Stimulated activated CD8-positive, alpha-beta memory T cell treated with anti-CD3 and anti-CD28 coated beads, Interleukin-12 subunit alpha, Interleukin-12 subunit beta, amount 100 ng/mL, for 24 hours (primary cell): ENCODE measurements at regions not wholly inside any gene's neighbourhood (a gene's known extent, or its start where the extent isn't known, plus 50 kb on each side); places are given as distances from the start of the nearest gene placed in this dataset.
"Not testable (repeated sequence)": the region's sequence is repeated elsewhere in the genome, so short reads cannot be mapped to it uniquely, and the experiment has no call there.

ENCODE experiments used
- DNase-seq: peaks from one replicate; pipeline ENCODE4 v3.0.0-alpha.2; 2020; ENCODE audit errors: extremely low read depth

GRCh38 chr16:88185976-88186888 is 196.5 kb upstream of the ZNF469 start:
- not testable (repeated sequence) for DNase-seq

- not testable (repeated sequence) for DNase-seq
Measured at GRCh38 chr16:88186889-88187870, 195.6 kb upstream of the ZNF469 start.

- not testable (repeated sequence) for DNase-seq
Measured at GRCh38 chr16:88188171-88188895, 194.4 kb upstream of the ZNF469 start.

- not testable (repeated sequence) for DNase-seq
Measured at GRCh38 chr16:88190592-88191095, 192.1 kb upstream of the ZNF469 start.

GRCh38 chr16:88191168-88191567 is 191.6 kb upstream of the ZNF469 start:
- not testable (repeated sequence) for DNase-seq

- no peak for DNase-seq
Measured at GRCh38 chr16:88192601-88193000, 190.2 kb upstream of the ZNF469 start.

GRCh38 chr16:88193706-88194396 is 188.9 kb upstream of the ZNF469 start:
- peak; percentile 9 for DNase-seq

GRCh38 chr16:88194397-88195268 is 188.1 kb upstream of the ZNF469 start:
- no peak for DNase-seq

- no peak for DNase-seq
Measured at GRCh38 chr16:88195269-88195705, 187.5 kb upstream of the ZNF469 start.

GRCh38 chr16:88195911-88196465 is 186.8 kb upstream of the ZNF469 start:
- DNase-seq = no peak

- no peak for DNase-seq
Measured at GRCh38 chr16:88196471-88197400, 186.0 kb upstream of the ZNF469 start.

- no peak for DNase-seq
Measured at GRCh38 chr16:88197481-88198456, 185.0 kb upstream of the ZNF469 start.

GRCh38 chr16:88198457-88199295 is 184.1 kb upstream of the ZNF469 start:
- not testable (repeated sequence) for DNase-seq

- not testable (repeated sequence) for DNase-seq
Measured at GRCh38 chr16:88199296-88200153, 183.2 kb upstream of the ZNF469 start.
